GM12892 (cell line): ENCODE measurements at regions not wholly inside any gene's neighbourhood (a gene's known extent, or its start where the extent isn't known, plus 50 kb on each side); places are given as distances from the start of the nearest gene placed in this dataset.

Experiments
- POLR2A ChIP-seq: IDR thresholded peaks from 2 replicates; pipeline ENCODE4 v1.6.1; 2011; ENCODE audit warnings: low read depth, low read length, control low read depth
- POLR2AphosphoS5 ChIP-seq: IDR thresholded peaks from 2 replicates; pipeline ENCODE4 v1.6.1; 2011; ENCODE audit warnings: low read depth, low read length, control low read depth
- TAF1 ChIP-seq: IDR thresholded peaks from 2 replicates; pipeline ENCODE4 v1.6.1; 2011; ENCODE audit warnings: low read depth, mild to moderate bottlenecking, control low read depth, low read length, borderline replicate concordance

GRCh38 chr4:57607566-57608180 is 497.5 kb upstream of the IGFBP7 start:
- TF ChIP-seq POLR2A (no peak), TAF1 (no peak), POLR2AphosphoS5 (no peak)
